ENCODE measurements at regions not wholly inside any gene's neighbourhood (a gene's known extent, or its start where the extent isn't known, plus 50 kb on each side); places are given as distances from the start of the nearest gene placed in this dataset.
A peak's percentile ranks its signal among the peaks of the same experiment; 100 is the strongest.

DNA sequence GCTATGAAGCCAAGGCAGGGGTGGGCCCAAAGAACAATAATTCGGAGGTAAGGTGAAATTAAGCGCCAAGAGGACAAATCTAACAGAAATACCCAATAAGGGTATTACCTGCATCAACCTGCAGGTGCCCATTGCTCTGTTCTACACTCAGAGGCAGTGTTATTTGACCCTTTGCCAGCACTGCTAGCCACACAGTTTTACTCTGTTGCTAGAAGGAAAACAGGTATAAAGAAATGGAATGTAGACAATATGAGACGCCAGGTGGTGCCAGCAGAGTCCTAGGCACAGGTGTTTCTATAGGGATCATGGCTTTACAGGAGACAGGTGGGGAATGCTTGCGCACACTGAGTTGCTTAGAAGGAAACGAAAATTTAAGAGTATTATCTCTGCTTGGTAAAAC, 201.3 kb downstream of the HTR1A start:
- Histone ChIP-seq H3K18ac (ENCODE audit: insufficient read length, low read depth, low read length) (no peak overlapping the region), H3K56ac (ENCODE audit: insufficient read length, low read depth, low read length) (no peak overlapping the region), H3K9me3 (ENCODE audit: control insufficient read depth, low read depth, low read length) (no peaks in the 10 kb centered on the region), H4K20me1 (ENCODE audit: control insufficient read depth, insufficient read depth, insufficient read length) (no peaks in the 10 kb centered on the region), H3K4ac (ENCODE audit: low read depth, low read length) (no peak overlapping the region), H2AK5ac (ENCODE audit: insufficient read length, low read length) (no peak overlapping the region), H4K5ac (ENCODE audit: insufficient read length, low read depth, low read length) (no peak overlapping the region), H3K4me1 (ENCODE audit: insufficient read depth, low read length) (no peaks in the 10 kb centered on the region), H3T11ph (ENCODE audit: low read length) (no peak overlapping the region), H3K23ac (ENCODE audit: insufficient read length, low read depth, low read length) (no peak overlapping the region), H3K79me2 (ENCODE audit: insufficient read depth, low read length) (no peaks in the 10 kb centered on the region), H3K79me1 (ENCODE audit: insufficient read depth, low read depth, low read length, poor library complexity, severe bottlenecking) (no peaks in the 10 kb centered on the region), H4K8ac (replicated peaks; ENCODE audit: insufficient read length, low read depth, low read length) (no peak overlapping the region), H3K23me2 (ENCODE audit: insufficient read length, low read depth, low read length, poor library complexity, severe bottlenecking) (no peaks in the 10 kb centered on the region), H2BK120ac (ENCODE audit: low read depth, low read length, poor library complexity, severe bottlenecking) (no peak overlapping the region), H3K4me2 (ENCODE audit: insufficient read depth, insufficient read length, low read length) (no peak overlapping the region), H3K27ac (ENCODE audit: insufficient read length, low read depth, low read length) (no peak overlapping the region), H2BK5ac (ENCODE audit: insufficient read length, low read length) (no peak overlapping the region), H2BK12ac (ENCODE audit: insufficient read length, low read depth, low read length) (no peak overlapping the region), H3K27me3 (ENCODE audit: insufficient read depth, low read length) (no peaks in the 10 kb centered on the region), H2BK15ac (ENCODE audit: low read depth, low read length) (no peak overlapping the region), H2BK20ac (ENCODE audit: low read depth, low read length, poor library complexity, severe bottlenecking) (no peak overlapping the region), H3K9ac (ENCODE audit: extremely low read depth, insufficient read length, low read length) (no peak overlapping the region), H4K91ac (ENCODE audit: insufficient read length, low read depth, low read length) (no peak overlapping the region), H2AFZ (ENCODE audit: low read length) (no peak overlapping the region), H3K14ac (ENCODE audit: insufficient read depth, low read length) (no peak overlapping the region)
- H3K27me3 Mint-ChIP-seq (ENCODE audit: low read depth) = no peaks in the 10 kb centered on the region
- no peaks in the 10 kb centered on the region for H3K36me3 Mint-ChIP-seq (ENCODE audit: insufficient read depth in 1 of 3, low read depth in 3 of 3)
- no CpG with 5 or more reads among the region's 5 CpGs for WGBS (ENCODE audit: extremely low coverage, insufficient read length, low lambda C conversion rate)
- TF ChIP-seq, protein P1, sequence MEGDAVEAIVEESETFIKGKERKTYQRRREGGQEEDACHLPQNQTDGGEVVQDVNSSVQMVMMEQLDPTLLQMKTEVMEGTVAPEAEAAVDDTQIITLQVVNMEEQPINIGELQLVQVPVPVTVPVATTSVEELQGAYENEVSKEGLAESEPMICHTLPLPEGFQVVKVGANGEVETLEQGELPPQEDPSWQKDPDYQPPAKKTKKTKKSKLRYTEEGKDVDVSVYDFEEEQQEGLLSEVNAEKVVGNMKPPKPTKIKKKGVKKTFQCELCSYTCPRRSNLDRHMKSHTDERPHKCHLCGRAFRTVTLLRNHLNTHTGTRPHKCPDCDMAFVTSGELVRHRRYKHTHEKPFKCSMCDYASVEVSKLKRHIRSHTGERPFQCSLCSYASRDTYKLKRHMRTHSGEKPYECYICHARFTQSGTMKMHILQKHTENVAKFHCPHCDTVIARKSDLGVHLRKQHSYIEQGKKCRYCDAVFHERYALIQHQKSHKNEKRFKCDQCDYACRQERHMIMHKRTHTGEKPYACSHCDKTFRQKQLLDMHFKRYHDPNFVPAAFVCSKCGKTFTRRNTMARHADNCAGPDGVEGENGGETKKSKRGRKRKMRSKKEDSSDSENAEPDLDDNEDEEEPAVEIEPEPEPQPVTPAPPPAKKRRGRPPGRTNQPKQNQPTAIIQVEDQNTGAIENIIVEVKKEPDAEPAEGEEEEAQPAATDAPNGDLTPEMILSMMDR (conservative IDR thresholded peaks at IDR 0.05) = peak; percentile 19; the same call in 1 of the 3 replicates
- no peaks in the 10 kb centered on the region for H3K9me3 Mint-ChIP-seq
- no peaks in the 10 kb centered on the region for H3K4me1 Mint-ChIP-seq
- no peak overlapping the region for H3K4me3 Mint-ChIP-seq
- DNase-seq = no peak
- no peak overlapping the region for H3K27ac Mint-ChIP-seq

All from H9 (cell line).